ENCODE measurements at regions not wholly inside any gene's neighbourhood (a gene's known extent, or its start where the extent isn't known, plus 50 kb on each side); places are given as distances from the start of the nearest gene placed in this dataset.

- H3K4me3 ChIP-seq (ENCODE audit: low read depth, low read length): no peak overlapping the region
- no TSS peak for BruUV-seq (replicated peaks)
- no peak for DNase-seq
- Mint-ChIP-seq H3K27me3 (ENCODE audit: insufficient read depth, unreplicated experiment) (no peaks in the 10 kb centered on the region), H3K4me3 (ENCODE audit: unreplicated experiment) (no peak overlapping the region), H3K4me1 (ENCODE audit: low read depth, unreplicated experiment) (no peaks in the 10 kb centered on the region), H3K27ac (ENCODE audit: unreplicated experiment) (no peak overlapping the region), H3K36me3 (ENCODE audit: insufficient read depth, unreplicated experiment) (no peaks in the 10 kb centered on the region), H3K9me3 (ENCODE audit: unreplicated experiment) (no peaks in the 10 kb centered on the region)
- H3K4me1 ChIP-seq: no peaks in the 10 kb centered on the region
- no peaks in the 10 kb centered on the region for H3K27me3 ChIP-seq (replicated peaks; ENCODE audit: control insufficient read depth, insufficient read depth, low read length)
- H3K36me3 ChIP-seq (ENCODE audit: control insufficient read depth, insufficient read depth, low read length): no peaks in the 10 kb centered on the region
- no peaks in the 10 kb centered on the region for H3K9me3 ChIP-seq
- intact Hi-C loops (cut with micrococcal nuclease; ENCODE audit: unreplicated experiment): no loop called here
- ChIA-PET CTCF (interaction anchor here (1.5 kb wide), 1 partner anchor 422 kb away, joined by 3 read pairs; no protein-coding TSS in a partner anchor), POLR2A (no interaction called here)
- no peak for TF ChIP-seq CTCF (IDR thresholded peaks at IDR 0.05; ENCODE audit: insufficient read depth in 1 of 2, low read depth in 1 of 2, low read length in 1 of 2, severe bottlenecking in 1 of 2, unreplicated experiment in 1 of 2)
Observed at GRCh38 chr5:63823583-63823982, 138.7 kb downstream of the HTR1A start.

GRCh38 chr5:63822614-63823013, 139.6 kb downstream of the HTR1A start:
- CTCF ChIA-PET: interaction anchor here (0.6 to 1.5 kb wide), 2 partner anchors 308 to 421 kb away, joined by 3 read pairs; no protein-coding TSS in a partner anchor
- H3K27me3 Mint-ChIP-seq (ENCODE audit: insufficient read depth, unreplicated experiment): no peaks in the 10 kb centered on the region
- Histone ChIP-seq H3K4me3 (ENCODE audit: low read depth, low read length) (no peak overlapping the region), H3K9me3 (no peaks in the 10 kb centered on the region), H3K4me1 (no peaks in the 10 kb centered on the region), H3K27me3 (replicated peaks; ENCODE audit: control insufficient read depth, insufficient read depth, low read length) (no peaks in the 10 kb centered on the region), H3K36me3 (ENCODE audit: control insufficient read depth, insufficient read depth, low read length) (no peaks in the 10 kb centered on the region)
- no TSS peak for BruUV-seq (replicated peaks)
- no peaks in the 10 kb centered on the region for H3K36me3 Mint-ChIP-seq (ENCODE audit: insufficient read depth, unreplicated experiment)
- no peak overlapping the region for H3K27ac Mint-ChIP-seq (ENCODE audit: unreplicated experiment)
- H3K9me3 Mint-ChIP-seq (ENCODE audit: unreplicated experiment): no peaks in the 10 kb centered on the region
- intact Hi-C loops (cut with micrococcal nuclease; ENCODE audit: unreplicated experiment): loop anchor here (1.0 kb wide), 1 partner anchor 421 kb away; no protein-coding TSS in a partner anchor
- POLR2A ChIA-PET: no interaction called here
- H3K4me3 Mint-ChIP-seq (ENCODE audit: unreplicated experiment): no peak overlapping the region
- DNase-seq: no peak
- no peaks in the 10 kb centered on the region for H3K4me1 Mint-ChIP-seq (ENCODE audit: low read depth, unreplicated experiment)
- TF ChIP-seq CTCF (IDR thresholded peaks at IDR 0.05; ENCODE audit: insufficient read depth in 1 of 2, low read depth in 1 of 2, low read length in 1 of 2, severe bottlenecking in 1 of 2, unreplicated experiment in 1 of 2): no peak

- intact Hi-C loops (cut with micrococcal nuclease; ENCODE audit: unreplicated experiment): no loop called here
- Mint-ChIP-seq H3K27me3 (ENCODE audit: insufficient read depth, unreplicated experiment) (no peaks in the 10 kb centered on the region), H3K36me3 (ENCODE audit: insufficient read depth, unreplicated experiment) (no peaks in the 10 kb centered on the region), H3K9me3 (ENCODE audit: unreplicated experiment) (no peaks in the 10 kb centered on the region), H3K4me3 (ENCODE audit: unreplicated experiment) (no peak overlapping the region), H3K4me1 (ENCODE audit: low read depth, unreplicated experiment) (no peaks in the 10 kb centered on the region), H3K27ac (ENCODE audit: unreplicated experiment) (no peak overlapping the region)
- Histone ChIP-seq H3K36me3 (ENCODE audit: control insufficient read depth, insufficient read depth, low read length) (no peaks in the 10 kb centered on the region), H3K27me3 (replicated peaks; ENCODE audit: control insufficient read depth, insufficient read depth, low read length) (no peaks in the 10 kb centered on the region), H3K4me3 (ENCODE audit: low read depth, low read length) (no peak overlapping the region), H3K4me1 (no peaks in the 10 kb centered on the region), H3K9me3 (no peaks in the 10 kb centered on the region; the same call in 1 of the 2 replicates)
- DNase-seq: no peak
- CTCF ChIA-PET: no interaction called here
- BruUV-seq (replicated peaks): no TSS peak
- POLR2A ChIA-PET: no interaction called here
- TF ChIP-seq CTCF (IDR thresholded peaks at IDR 0.05; ENCODE audit: insufficient read depth in 1 of 2, low read depth in 1 of 2, low read length in 1 of 2, severe bottlenecking in 1 of 2, unreplicated experiment in 1 of 2): no peak
Observed at GRCh38 chr5:63820577-63820976, 141.7 kb downstream of the HTR1A start.
